HG03521 (cell line): ENCODE measurements at regions not wholly inside any gene's neighbourhood (a gene's known extent, or its start where the extent isn't known, plus 50 kb on each side); places are given as distances from the start of the nearest gene placed in this dataset.

Experiments used
- ATAC-seq: cut with Tn5 transposase; IDR thresholded peaks from one replicate; pipeline ENCODE4 v1.9.1; 2021; ENCODE audit warnings: mild to moderate bottlenecking, moderate library complexity; ENCODE audit not compliant: unreplicated experiment

- ATAC-seq, result no peak
These were observed 393.1 kb upstream of the SLC14A2 start for GRCh38 chr18:45222180-45222579.

GRCh38 chr18:45227001-45227742 lies 388.1 kb upstream of the SLC14A2 start:
- ATAC-seq, result no peak

GRCh38 chr18:45228796-45229388 lies 386.4 kb upstream of the SLC14A2 start:
- ATAC-seq, result no peak

- ATAC-seq, result no peak
These were observed 383.7 kb upstream of the SLC14A2 start for GRCh38 chr18:45231617-45232016.

- ATAC-seq, result no peak
These were observed 383.2 kb upstream of the SLC14A2 start for GRCh38 chr18:45232061-45232460.

- ATAC-seq, result no peak
These were observed 378.6 kb upstream of the SLC14A2 start for GRCh38 chr18:45236676-45237075.

- no peak for ATAC-seq
These were observed 377.8 kb upstream of the SLC14A2 start for GRCh38 chr18:45237343-45238098.

- ATAC-seq, result no peak
These were observed 374.0 kb upstream of the SLC14A2 start for GRCh38 chr18:45241271-45241670.

GRCh38 chr18:45241982-45242565 lies 373.2 kb upstream of the SLC14A2 start:
- ATAC-seq, result no peak

GRCh38 chr18:45243340-45244110 lies 371.8 kb upstream of the SLC14A2 start:
- ATAC-seq, result no peak

GRCh38 chr18:45245091-45245511 lies 370.2 kb upstream of the SLC14A2 start:
- no peak for ATAC-seq

GRCh38 chr18:45248240-45248903 lies 366.9 kb upstream of the SLC14A2 start:
- no peak for ATAC-seq

- ATAC-seq, result no peak
These were observed 366.0 kb upstream of the SLC14A2 start for GRCh38 chr18:45249246-45249661.

GRCh38 chr18:45250479-45250878 lies 364.8 kb upstream of the SLC14A2 start:
- ATAC-seq, result no peak

- no peak for ATAC-seq
These were observed 364.0 kb upstream of the SLC14A2 start for GRCh38 chr18:45251236-45251635.

- no peak for ATAC-seq
These were observed 362.8 kb upstream of the SLC14A2 start for GRCh38 chr18:45252474-45252873.

- no peak for ATAC-seq
These were observed 362.2 kb upstream of the SLC14A2 start for GRCh38 chr18:45253056-45253565.

- no peak for ATAC-seq
These were observed 361.1 kb upstream of the SLC14A2 start for GRCh38 chr18:45253973-45254708.

GRCh38 chr18:45254709-45255082 lies 360.6 kb upstream of the SLC14A2 start:
- no peak for ATAC-seq
